Stomach (tissue), 4 donors: ENCODE measurements at regions not wholly inside any gene's neighbourhood (a gene's known extent, or its start where the extent isn't known, plus 50 kb on each side); places are given as distances from the start of the nearest gene placed in this dataset.

Experiments used
- CTCF ChIP-seq, 7 experiments: fragments of 450-650 bp in 4 of 7; fragments of 200-600 bp in 3 of 7; sonication (generic) in 3 of 7; IDR thresholded peaks; one replicate each; pipeline ENCODE4 v1.5.1; 2016 to 2019; ENCODE audit warnings: antibody characterized with exemption in 7 of 7, control low read depth in 2 of 7, mild to moderate bottlenecking in 1 of 7
- EP300 ChIP-seq: sonication (generic); formaldehyde crosslinking; IDR thresholded peaks from one replicate; pipeline ENCODE4 v1.6.1; 2017; ENCODE audit warnings: antibody characterized with exemption

GRCh38 chr2:56047136-56047535, 123.6 kb upstream of the EFEMP1 start:
- no peak for TF ChIP-seq CTCF (IDR thresholded peaks at IDR 0.05)
- TF ChIP-seq EP300: no peak
